ENCODE measurements at regions not wholly inside any gene's neighbourhood (a gene's known extent, or its start where the extent isn't known, plus 50 kb on each side); places are given as distances from the start of the nearest gene placed in this dataset.

- TF ChIP-seq NANOG (IDR thresholded peaks at IDR 0.05; ENCODE audit: insufficient read depth, low read depth, low read length, poor library complexity, severe bottlenecking) (no peak), POLR2AphosphoS5 (IDR thresholded peaks at IDR 0.05; ENCODE audit: low read depth, low read length) (no peak)
Measured at GRCh38 chr11:122219791-122220190, 103.8 kb upstream of the BLID start (continued).

Data from H1 (cell line).